Breast epithelium (tissue), 4 donors: ENCODE measurements at regions not wholly inside any gene's neighbourhood (a gene's known extent, or its start where the extent isn't known, plus 50 kb on each side); places are given as distances from the start of the nearest gene placed in this dataset.

Source experiments
- DNase-seq, 2 donors: peaks; one replicate each; pipeline ENCODE4 v3.0.0-alpha.2; 2019; ENCODE audit warnings: low spot score in 2 of 2
- H3K27ac ChIP-seq, 2 donors: fragments of 200-600 bp; sonication (generic) in 1 of 2; one replicate each; pipeline ENCODE4 v1.5.1; 2016 to 2019; ENCODE audit warnings: mild to moderate bottlenecking in 1 of 2
- H3K27me3 ChIP-seq, 2 donors: fragments of 200-600 bp; sonication (generic) in 1 of 2; one replicate each; pipeline versions ENCODE4 v1.5.1 to v1.6.0; 2017 to 2019; ENCODE audit warnings: control low read depth in 1 of 2, mild to moderate bottlenecking in 1 of 2
- H3K36me3 ChIP-seq: fragments of 200-600 bp; one replicate; pipeline ENCODE4 v1.5.1; 2019
- H3K4me1 ChIP-seq, 2 donors: fragments of 200-600 bp; sonication (generic); one replicate each; pipeline ENCODE4 v1.5.1; 2016 to 2019; ENCODE audit warnings: control low read depth in 1 of 2
- H3K4me3 ChIP-seq, 3 donors: fragments of 200-600 bp; sonication (generic); 1 replicate in 2 of 3; 2 replicates in 1 of 3; pipeline ENCODE4 v1.5.1; 2016 to 2019; ENCODE audit warnings: mild to moderate bottlenecking in 3 of 3, moderate library complexity in 2 of 3
- H3K9me3 ChIP-seq, 2 donors: fragments of 200-600 bp; sonication (generic) in 1 of 2; one replicate each; pipeline ENCODE4 v1.5.1; 2016 to 2019; ENCODE audit warnings: control low read depth in 1 of 2
- POLR2A ChIP-seq: fragments of 450-650 bp; IDR thresholded peaks from one replicate; pipeline ENCODE4 v1.6.1; 2016; ENCODE audit warnings: antibody characterized with exemption, mild to moderate bottlenecking, moderate library complexity
- POLR2AphosphoS5 ChIP-seq, 3 donors: sonication (generic); formaldehyde crosslinking; IDR thresholded peaks; one replicate each; pipeline ENCODE4 v1.6.1; 2017; ENCODE audit warnings: antibody characterized with exemption in 3 of 3
- intact Hi-C: fragments of 100-400 bp; cut with DNase I; formaldehyde crosslinking; loops from one replicate; pipeline ENCODE4 v1.15.1; 2023; ENCODE audit warnings: low total_unique reads
- TF ChIP-seq, protein P1 (sequence below), 3 donors: fragments of 450-650 bp; IDR thresholded peaks; one replicate each; pipeline ENCODE4 v1.5.1; 2016 to 2017; ENCODE audit warnings: antibody characterized with exemption in 3 of 3, mild to moderate bottlenecking in 3 of 3, moderate library complexity in 3 of 3

- intact Hi-C loops, result loop anchor here (5.0 kb wide), 1 partner anchor 865 kb away; no protein-coding TSS in a partner anchor
- no peak for TF ChIP-seq POLR2AphosphoS5 (IDR thresholded peaks at IDR 0.05)
- no peak for TF ChIP-seq POLR2A
- TF ChIP-seq, protein P1, sequence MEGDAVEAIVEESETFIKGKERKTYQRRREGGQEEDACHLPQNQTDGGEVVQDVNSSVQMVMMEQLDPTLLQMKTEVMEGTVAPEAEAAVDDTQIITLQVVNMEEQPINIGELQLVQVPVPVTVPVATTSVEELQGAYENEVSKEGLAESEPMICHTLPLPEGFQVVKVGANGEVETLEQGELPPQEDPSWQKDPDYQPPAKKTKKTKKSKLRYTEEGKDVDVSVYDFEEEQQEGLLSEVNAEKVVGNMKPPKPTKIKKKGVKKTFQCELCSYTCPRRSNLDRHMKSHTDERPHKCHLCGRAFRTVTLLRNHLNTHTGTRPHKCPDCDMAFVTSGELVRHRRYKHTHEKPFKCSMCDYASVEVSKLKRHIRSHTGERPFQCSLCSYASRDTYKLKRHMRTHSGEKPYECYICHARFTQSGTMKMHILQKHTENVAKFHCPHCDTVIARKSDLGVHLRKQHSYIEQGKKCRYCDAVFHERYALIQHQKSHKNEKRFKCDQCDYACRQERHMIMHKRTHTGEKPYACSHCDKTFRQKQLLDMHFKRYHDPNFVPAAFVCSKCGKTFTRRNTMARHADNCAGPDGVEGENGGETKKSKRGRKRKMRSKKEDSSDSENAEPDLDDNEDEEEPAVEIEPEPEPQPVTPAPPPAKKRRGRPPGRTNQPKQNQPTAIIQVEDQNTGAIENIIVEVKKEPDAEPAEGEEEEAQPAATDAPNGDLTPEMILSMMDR (IDR thresholded peaks at IDR 0.05), result no peak
- H3K4me1 ChIP-seq, result no peaks in the 10 kb centered on the region
- H3K4me3 ChIP-seq, result no peak overlapping the region
- peak overlapping the region; percentile 82 to 87 for H3K27ac ChIP-seq
- no peaks in the 10 kb centered on the region for H3K27me3 ChIP-seq
- H3K36me3 ChIP-seq, result no peaks in the 10 kb centered on the region
- no peaks in the 10 kb centered on the region for H3K9me3 ChIP-seq
- no peak for DNase-seq
Observed at GRCh38 chr2:19122220-19122619, 236.2 kb downstream of the OSR1 start.

DNA sequence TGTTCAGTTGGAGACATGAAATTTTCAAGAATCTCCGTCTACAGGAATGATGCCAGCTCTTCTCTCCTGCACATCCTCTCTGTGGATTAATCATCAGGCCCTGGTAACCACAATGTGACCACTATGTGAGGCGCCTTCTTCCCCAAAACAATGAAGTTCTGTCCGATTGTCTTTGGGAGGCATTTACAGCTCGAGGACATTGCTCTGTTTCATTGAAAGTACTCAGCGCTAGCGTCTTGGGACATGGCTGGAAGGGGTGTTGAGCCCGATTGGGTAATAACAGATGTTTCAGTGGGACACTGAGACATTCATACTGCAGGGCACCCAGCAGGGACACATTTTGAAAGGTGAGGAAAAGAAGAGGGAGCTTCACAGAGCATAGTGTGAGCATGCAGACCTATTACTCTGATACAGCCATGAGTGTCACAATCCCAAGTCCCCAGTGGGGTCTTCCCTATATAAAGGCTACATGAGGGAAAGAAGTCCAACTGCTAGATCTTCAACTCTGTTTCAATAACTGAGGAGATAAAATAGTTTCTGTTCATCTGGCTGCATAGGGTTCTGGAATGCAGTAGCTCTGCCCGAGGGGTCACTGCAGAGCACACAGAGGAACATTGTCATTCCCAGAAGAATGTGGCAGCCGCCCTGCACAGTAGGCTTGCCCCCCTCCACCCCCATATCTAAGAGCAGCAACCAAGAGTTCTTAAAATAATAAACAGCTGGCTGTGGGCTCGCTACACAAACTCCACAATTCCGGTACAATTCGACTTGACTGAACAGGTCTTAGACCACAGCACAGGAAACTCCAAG is 237.3 kb downstream of the OSR1 start:
- Histone ChIP-seq H3K27me3 (no peaks in the 10 kb centered on the region), H3K4me3 (peak overlapping the region in 1 of 3 donors; percentile 9), H3K36me3 (no peaks in the 10 kb centered on the region), H3K4me1 (no peaks in the 10 kb centered on the region), H3K9me3 (no peaks in the 10 kb centered on the region), H3K27ac (peak overlapping the region; percentile 82 to 87)
- TF ChIP-seq POLR2A, result no peak
- TF ChIP-seq, protein P1 (IDR thresholded peaks at IDR 0.05), result peak in 1 of 3 donors; percentile 30
- TF ChIP-seq POLR2AphosphoS5 (IDR thresholded peaks at IDR 0.05), result peak; percentile 66 to 82 (median 76)
- intact Hi-C loops, result loop anchor here (5.0 kb wide), 1 partner anchor 866 kb away; no protein-coding TSS in a partner anchor
- peak in 1 of 2 donors; percentile 91 for DNase-seq

DNA sequence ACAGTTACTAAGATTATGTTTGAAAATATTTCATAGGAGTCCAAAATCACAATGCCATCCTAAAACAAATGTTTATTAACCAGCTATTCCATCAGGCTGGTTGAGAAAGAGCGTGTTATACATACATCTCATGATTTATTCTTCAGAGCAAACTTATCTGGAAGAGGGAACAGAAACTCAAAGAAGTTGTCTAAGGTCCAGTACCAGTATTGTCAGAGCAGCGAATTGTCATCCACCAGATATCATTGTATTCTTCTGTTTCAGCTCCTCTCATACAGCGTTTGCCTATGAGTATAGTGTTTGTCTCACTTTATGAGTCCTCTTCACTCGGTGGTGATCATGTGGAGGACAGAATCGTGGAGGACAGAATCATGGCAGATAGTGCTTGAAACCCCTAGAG is 238.2 kb downstream of the OSR1 start:
- H3K4me1 ChIP-seq, result no peaks in the 10 kb centered on the region
- TF ChIP-seq, protein P1 (IDR thresholded peaks at IDR 0.05), result no peak
- TF ChIP-seq POLR2AphosphoS5 (IDR thresholded peaks at IDR 0.05) (no peak), POLR2A (no peak)
- no peaks in the 10 kb centered on the region for H3K9me3 ChIP-seq
- H3K27ac ChIP-seq, result peak overlapping the region; percentile 71 to 82
- H3K4me3 ChIP-seq, result no peak overlapping the region
- DNase-seq, result no peak
- no peaks in the 10 kb centered on the region for H3K27me3 ChIP-seq
- intact Hi-C loops, result loop anchor here (5.0 kb wide), 1 partner anchor 867 kb away; no protein-coding TSS in a partner anchor
- H3K36me3 ChIP-seq, result no peaks in the 10 kb centered on the region

DNA sequence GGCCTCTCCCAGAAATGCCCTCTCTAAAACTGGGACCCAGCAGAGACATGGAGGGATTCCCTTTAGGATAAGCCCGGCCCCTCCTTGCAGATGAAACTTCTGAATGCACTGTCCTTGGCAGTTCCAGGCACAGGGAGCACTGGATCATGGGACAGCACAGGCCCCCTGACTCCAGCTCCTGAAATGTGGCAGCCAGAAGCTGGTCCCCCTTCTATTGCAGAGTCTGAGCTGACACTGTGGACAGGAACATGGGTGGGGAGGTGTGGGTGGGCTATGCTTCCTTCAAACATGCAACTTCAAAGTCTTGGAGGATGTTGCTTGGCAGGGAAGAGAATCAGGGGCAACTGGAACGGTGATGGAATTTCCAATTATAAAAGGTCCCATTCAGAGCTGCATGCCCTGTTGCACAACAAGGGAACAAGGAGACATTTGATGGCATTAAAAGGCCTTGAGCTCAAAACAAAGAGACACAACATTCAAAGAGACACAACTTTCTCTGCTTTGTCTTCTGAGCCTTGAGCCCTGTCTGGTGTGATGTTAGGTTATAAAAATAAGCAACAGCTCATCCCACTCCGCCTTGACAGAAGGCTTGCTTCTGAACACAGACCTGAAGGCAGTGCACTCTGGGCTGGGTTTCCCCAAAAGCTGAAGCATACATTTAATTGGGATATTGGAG is 239.0 kb downstream of the OSR1 start:
- DNase-seq, result peak in 1 of 2 donors; percentile 45
- intact Hi-C loops, result loop anchor here (5.0 kb wide), 1 partner anchor 868 kb away; no protein-coding TSS in a partner anchor
- TF ChIP-seq POLR2A (no peak), POLR2AphosphoS5 (IDR thresholded peaks at IDR 0.05) (no peak)
- TF ChIP-seq, protein P1 (IDR thresholded peaks at IDR 0.05), result no peak

GRCh38 chr2:19116918-19117317 is 241.5 kb downstream of the OSR1 start:
- no peak for TF ChIP-seq POLR2A
- TF ChIP-seq POLR2AphosphoS5 (IDR thresholded peaks at IDR 0.05), result no peak
- Histone ChIP-seq H3K27me3 (no peaks in the 10 kb centered on the region), H3K36me3 (no peaks in the 10 kb centered on the region), H3K4me3 (no peak overlapping the region), H3K4me1 (no peaks in the 10 kb centered on the region), H3K9me3 (no peaks in the 10 kb centered on the region), H3K27ac (no peak overlapping the region)
- intact Hi-C loops, result no loop called here
- no peak for DNase-seq

More for the DNA sequence above, 239.0 kb downstream of the OSR1 start:
- Histone ChIP-seq H3K4me1 (no peaks in the 10 kb centered on the region), H3K27me3 (no peaks in the 10 kb centered on the region), H3K36me3 (no peaks in the 10 kb centered on the region), H3K4me3 (no peak overlapping the region), H3K9me3 (no peaks in the 10 kb centered on the region), H3K27ac (peak overlapping the region; percentile 71 to 82)
